ENCODE measurements at regions not wholly inside any gene's neighbourhood (a gene's known extent, or its start where the extent isn't known, plus 50 kb on each side); places are given as distances from the start of the nearest gene placed in this dataset.
"Not testable (repeated sequence)": the region's sequence is repeated elsewhere in the genome, so short reads cannot be mapped to it uniquely, and the experiment has no call there.

GRCh38 chr1:234899041-234899729 is 229.5 kb downstream of the TOMM20 start:
- DNase-seq (ENCODE audit: low spot score), result peak; percentile 74

GRCh38 chr1:234898455-234899033 is 230.1 kb downstream of the TOMM20 start:
- no peak for DNase-seq (ENCODE audit: low spot score)

- no peak for DNase-seq (ENCODE audit: low spot score)
Observed at GRCh38 chr1:234897754-234898454, 230.7 kb downstream of the TOMM20 start.

- DNase-seq (ENCODE audit: low spot score), result no peak
Observed at GRCh38 chr1:234897390-234897749, 231.3 kb downstream of the TOMM20 start.

- DNase-seq (ENCODE audit: low spot score), result no peak
Observed at GRCh38 chr1:234896477-234897389, 231.9 kb downstream of the TOMM20 start.

- DNase-seq (ENCODE audit: low spot score), result peak; percentile 79
Observed at GRCh38 chr1:234893725-234894630, 234.7 kb downstream of the TOMM20 start.

- no peak for DNase-seq (ENCODE audit: low spot score)
Observed at GRCh38 chr1:234893359-234893724, 235.3 kb downstream of the TOMM20 start.

GRCh38 chr1:234892642-234893041 is 236.0 kb downstream of the TOMM20 start:
- no peak for DNase-seq (ENCODE audit: low spot score)

GRCh38 chr1:234891427-234891826 is 237.2 kb downstream of the TOMM20 start:
- no peak for DNase-seq (ENCODE audit: low spot score)

GRCh38 chr1:234889643-234890042 is 239.0 kb downstream of the TOMM20 start:
- no peak for DNase-seq (ENCODE audit: low spot score)

GRCh38 chr1:234888247-234888646 is 240.4 kb downstream of the TOMM20 start:
- not testable (repeated sequence) for DNase-seq (ENCODE audit: low spot score)

GRCh38 chr1:234887016-234887900 is 241.4 kb downstream of the TOMM20 start:
- DNase-seq (ENCODE audit: low spot score), result peak; percentile 61

- no peak for DNase-seq (ENCODE audit: low spot score)
Observed at GRCh38 chr1:234886081-234886984, 242.3 kb downstream of the TOMM20 start.

GRCh38 chr1:234885601-234886000 is 243.0 kb downstream of the TOMM20 start:
- DNase-seq (ENCODE audit: low spot score), result no peak

GRCh38 chr1:234884701-234885100 is 243.9 kb downstream of the TOMM20 start:
- no peak for DNase-seq (ENCODE audit: low spot score)

- no peak for DNase-seq (ENCODE audit: low spot score)
Observed at GRCh38 chr1:234884006-234884405, 244.6 kb downstream of the TOMM20 start.

- no peak for DNase-seq (ENCODE audit: low spot score)
Observed at GRCh38 chr1:234882898-234883297, 245.7 kb downstream of the TOMM20 start.

- no peak for DNase-seq (ENCODE audit: low spot score)
Observed at GRCh38 chr1:234881893-234882771, 246.5 kb downstream of the TOMM20 start.

All from AG20443 (cell line).